ENCODE measurements at regions not wholly inside any gene's neighbourhood (a gene's known extent, or its start where the extent isn't known, plus 50 kb on each side); places are given as distances from the start of the nearest gene placed in this dataset.
"Not testable (repeated sequence)": the region's sequence is repeated elsewhere in the genome, so short reads cannot be mapped to it uniquely, and the experiment has no call there.

GRCh38 chr1:96596226-96596922 is 125.2 kb upstream of the PTBP2 start:
- peak; percentile 12 for DNase-seq
- H3K4me1 Mint-ChIP-seq: no peaks in the 10 kb centered on the region
- peaks cover 5% of the 10 kb centered on the region for H3K27me3 Mint-ChIP-seq
- no peaks in the 10 kb centered on the region for H3K9me3 Mint-ChIP-seq
- no peak overlapping the region for H3K27ac Mint-ChIP-seq
- no peak overlapping the region for H3K4me3 Mint-ChIP-seq
- H3K36me3 Mint-ChIP-seq: no peaks in the 10 kb centered on the region

GRCh38 chr1:96597218-96597617 is 124.4 kb upstream of the PTBP2 start:
- Mint-ChIP-seq H3K4me1 (no peaks in the 10 kb centered on the region), H3K27ac (no peak overlapping the region), H3K4me3 (no peak overlapping the region), H3K36me3 (no peaks in the 10 kb centered on the region), H3K9me3 (no peaks in the 10 kb centered on the region), H3K27me3 (peaks cover 5% of the 10 kb centered on the region)
- DNase-seq: no peak

GRCh38 chr1:96598416-96599168 is 123.0 kb upstream of the PTBP2 start:
- Mint-ChIP-seq H3K27me3 (peaks cover 1% of the 10 kb centered on the region), H3K36me3 (no peaks in the 10 kb centered on the region), H3K4me3 (no peak overlapping the region), H3K4me1 (no peaks in the 10 kb centered on the region), H3K9me3 (no peaks in the 10 kb centered on the region), H3K27ac (no peak overlapping the region)
- DNase-seq: no peak

GRCh38 chr1:96604620-96605019 is 117.0 kb upstream of the PTBP2 start:
- H3K4me1 Mint-ChIP-seq, H3K36me3 Mint-ChIP-seq, H3K9me3 Mint-ChIP-seq, H3K27ac Mint-ChIP-seq, H3K27me3 Mint-ChIP-seq, DNase-seq, H3K4me3 Mint-ChIP-seq: not testable (repeated sequence)

GRCh38 chr1:96617375-96617774 is 104.2 kb upstream of the PTBP2 start:
- not testable (repeated sequence) for H3K9me3 Mint-ChIP-seq, H3K27ac Mint-ChIP-seq, DNase-seq, H3K27me3 Mint-ChIP-seq, H3K4me1 Mint-ChIP-seq, H3K4me3 Mint-ChIP-seq, H3K36me3 Mint-ChIP-seq

- H3K36me3 Mint-ChIP-seq: no peaks in the 10 kb centered on the region
- H3K27ac Mint-ChIP-seq: no peak overlapping the region
- H3K9me3 Mint-ChIP-seq: no peaks in the 10 kb centered on the region
- H3K4me1 Mint-ChIP-seq: no peaks in the 10 kb centered on the region
- DNase-seq: no peak
- H3K4me3 Mint-ChIP-seq: no peak overlapping the region
- H3K27me3 Mint-ChIP-seq: peaks cover under 1% of the 10 kb centered on the region
These were observed 89.4 kb upstream of the PTBP2 start for GRCh38 chr1:96632045-96632664.

- DNase-seq: no peak
- H3K27me3 Mint-ChIP-seq: no peaks in the 10 kb centered on the region
- no peaks in the 10 kb centered on the region for H3K9me3 Mint-ChIP-seq
- H3K4me3 Mint-ChIP-seq: no peak overlapping the region
- no peaks in the 10 kb centered on the region for H3K36me3 Mint-ChIP-seq
- H3K27ac Mint-ChIP-seq: no peak overlapping the region
- no peaks in the 10 kb centered on the region for H3K4me1 Mint-ChIP-seq
These were observed 87.9 kb upstream of the PTBP2 start for GRCh38 chr1:96633695-96634094.

- no peak for DNase-seq
- H3K4me1 Mint-ChIP-seq: no peaks in the 10 kb centered on the region
- no peak overlapping the region for H3K4me3 Mint-ChIP-seq
- H3K27ac Mint-ChIP-seq: no peak overlapping the region
- no peaks in the 10 kb centered on the region for H3K9me3 Mint-ChIP-seq
- H3K36me3 Mint-ChIP-seq: no peaks in the 10 kb centered on the region
- H3K27me3 Mint-ChIP-seq: no peaks in the 10 kb centered on the region
These were observed 86.7 kb upstream of the PTBP2 start for GRCh38 chr1:96634883-96635282.

GRCh38 chr1:96641282-96641681 is 80.3 kb upstream of the PTBP2 start:
- DNase-seq: no peak
- H3K9me3 Mint-ChIP-seq: no peaks in the 10 kb centered on the region
- no peak overlapping the region for H3K4me3 Mint-ChIP-seq
- H3K27me3 Mint-ChIP-seq: no peaks in the 10 kb centered on the region
- H3K4me1 Mint-ChIP-seq: no peaks in the 10 kb centered on the region
- no peaks in the 10 kb centered on the region for H3K36me3 Mint-ChIP-seq
- no peak overlapping the region for H3K27ac Mint-ChIP-seq

GRCh38 chr1:96643519-96643918 is 78.1 kb upstream of the PTBP2 start:
- Mint-ChIP-seq H3K9me3 (no peaks in the 10 kb centered on the region), H3K27ac (no peak overlapping the region), H3K27me3 (no peaks in the 10 kb centered on the region), H3K36me3 (no peaks in the 10 kb centered on the region), H3K4me1 (no peaks in the 10 kb centered on the region), H3K4me3 (no peak overlapping the region)
- no peak for DNase-seq

GRCh38 chr1:96649301-96649700 is 72.3 kb upstream of the PTBP2 start:
- peaks cover 4% of the 10 kb centered on the region for H3K9me3 Mint-ChIP-seq
- H3K27me3 Mint-ChIP-seq: no peaks in the 10 kb centered on the region
- no peak for DNase-seq
- H3K4me3 Mint-ChIP-seq: no peak overlapping the region
- H3K27ac Mint-ChIP-seq: no peak overlapping the region
- no peaks in the 10 kb centered on the region for H3K36me3 Mint-ChIP-seq
- no peaks in the 10 kb centered on the region for H3K4me1 Mint-ChIP-seq

- Mint-ChIP-seq H3K4me1 (no peaks in the 10 kb centered on the region), H3K36me3 (no peaks in the 10 kb centered on the region), H3K4me3 (no peak overlapping the region), H3K9me3 (peaks cover 10% of the 10 kb centered on the region), H3K27ac (no peak overlapping the region), H3K27me3 (no peaks in the 10 kb centered on the region)
- DNase-seq: no peak
These were observed 70.1 kb upstream of the PTBP2 start for GRCh38 chr1:96651517-96651916.

- H3K36me3 Mint-ChIP-seq: no peaks in the 10 kb centered on the region
- H3K27me3 Mint-ChIP-seq: peaks cover 4% of the 10 kb centered on the region
- no peak overlapping the region for H3K4me3 Mint-ChIP-seq
- no peak for DNase-seq
- H3K9me3 Mint-ChIP-seq: peaks cover 11% of the 10 kb centered on the region
- H3K4me1 Mint-ChIP-seq: no peaks in the 10 kb centered on the region
- H3K27ac Mint-ChIP-seq: no peak overlapping the region
These were observed 61.5 kb upstream of the PTBP2 start for GRCh38 chr1:96660051-96660450.

- Mint-ChIP-seq H3K27me3 (peaks cover 4% of the 10 kb centered on the region), H3K9me3 (peaks cover 8% of the 10 kb centered on the region), H3K4me3 (no peak overlapping the region), H3K36me3 (no peaks in the 10 kb centered on the region), H3K4me1 (no peaks in the 10 kb centered on the region), H3K27ac (no peak overlapping the region)
- no peak for DNase-seq
These were observed 61.1 kb upstream of the PTBP2 start for GRCh38 chr1:96660503-96660902.
